Activated T-cell treated with anti-CD3 and anti-CD28 coated beads, Interleukin-2, amount 50 U/mL, for 48 hours (primary cell): ENCODE measurements at regions not wholly inside any gene's neighbourhood (a gene's known extent, or its start where the extent isn't known, plus 50 kb on each side); places are given as distances from the start of the nearest gene placed in this dataset.

Experiments used
- DNase-seq, 2 experiments: peaks; one replicate each; pipeline ENCODE4 v3.0.0-alpha.2; 2020

GRCh38 chr13:48761256-48761655, 107.5 kb downstream of the CYSLTR2 start:
- no peak for DNase-seq

DNA sequence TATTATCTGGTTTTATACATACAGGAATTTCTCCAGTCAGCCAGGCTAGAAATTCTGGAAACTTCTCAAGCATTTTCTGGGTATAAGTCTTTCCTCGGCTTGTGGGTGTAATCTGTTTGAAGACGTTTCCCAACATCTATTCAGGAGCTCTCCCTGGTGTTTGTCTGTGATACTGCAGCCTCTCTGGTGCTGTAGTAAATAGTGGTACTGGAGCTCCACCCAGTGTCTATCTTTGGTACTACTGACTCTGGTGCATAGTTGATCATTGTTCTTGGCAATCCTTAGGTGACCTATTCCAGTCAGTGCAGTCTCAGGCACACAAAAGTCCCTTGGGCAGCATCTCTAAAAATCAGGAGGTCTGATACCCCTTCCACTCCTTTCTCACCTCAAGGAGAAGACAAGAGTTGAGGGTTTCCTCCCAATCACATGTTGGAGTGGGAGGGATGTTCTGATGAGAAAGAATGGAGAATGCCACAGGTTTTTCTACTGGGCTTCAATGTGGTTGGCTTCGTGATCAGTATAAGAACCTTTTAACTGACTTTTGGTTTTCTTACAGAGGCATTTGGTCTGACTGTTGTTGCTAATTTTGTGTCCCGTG, 115.5 kb downstream of the CYSLTR2 start:
- peak; percentile 85 to 86 for DNase-seq

DNA sequence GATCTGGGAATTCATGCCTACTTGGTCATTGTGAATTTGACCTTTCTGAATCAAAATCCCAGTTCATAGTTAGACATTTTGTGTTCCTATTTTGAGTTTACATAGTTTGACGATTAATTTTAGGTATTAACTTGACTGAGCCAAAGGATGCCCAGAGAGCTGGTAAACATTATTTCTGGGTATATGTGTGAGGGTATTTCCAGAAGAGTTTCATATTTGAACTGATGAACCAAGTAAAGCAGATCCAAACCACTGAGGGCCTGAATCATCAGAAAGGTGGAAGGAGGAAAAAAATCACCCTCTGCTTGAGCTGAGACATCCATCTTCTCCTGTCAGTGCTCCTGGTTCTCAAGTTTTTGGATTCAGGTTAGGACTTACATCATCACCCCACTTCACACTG, 116.6 kb downstream of the CYSLTR2 start:
- DNase-seq = no peak

GRCh38 chr13:48772908-48773307, 119.2 kb downstream of the CYSLTR2 start:
- DNase-seq = no peak

DNA sequence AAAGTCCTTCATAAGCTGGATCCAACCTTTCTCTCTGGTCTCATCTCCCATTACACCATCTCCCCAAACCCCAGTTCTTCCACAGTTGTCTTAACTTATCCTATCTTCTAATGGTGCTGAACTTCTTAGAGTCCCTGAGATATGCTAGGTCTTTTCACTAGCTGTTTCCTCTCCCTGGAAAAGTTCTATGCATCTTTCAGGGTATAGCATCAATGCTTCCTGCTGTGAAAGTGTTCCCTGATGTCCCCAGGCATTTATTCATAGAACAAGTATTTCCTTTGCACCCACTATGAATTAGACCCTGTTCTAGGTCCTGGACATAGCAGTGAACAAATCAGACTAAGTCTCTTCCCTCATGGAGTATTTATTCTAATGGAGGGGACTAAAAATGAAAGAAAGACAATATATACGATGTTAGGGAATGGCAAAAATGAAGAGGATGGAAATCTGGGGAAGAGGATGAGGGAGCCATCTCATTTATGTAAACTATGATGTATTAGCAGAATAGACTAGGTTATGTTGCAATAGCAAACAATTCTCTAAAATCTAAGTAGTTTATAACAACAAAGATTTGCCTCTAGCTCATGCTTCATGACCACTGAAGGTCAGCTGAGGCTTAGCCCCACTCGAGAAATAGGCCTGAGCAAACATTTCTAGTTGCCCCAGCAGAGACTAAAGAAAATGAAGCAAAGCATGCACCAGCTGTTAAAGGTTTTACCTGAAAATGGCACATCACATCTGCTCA, 120.0 kb downstream of the CYSLTR2 start:
- DNase-seq = no peak

GRCh38 chr13:48775285-48775684, 121.6 kb downstream of the CYSLTR2 start:
- DNase-seq = no peak

DNA sequence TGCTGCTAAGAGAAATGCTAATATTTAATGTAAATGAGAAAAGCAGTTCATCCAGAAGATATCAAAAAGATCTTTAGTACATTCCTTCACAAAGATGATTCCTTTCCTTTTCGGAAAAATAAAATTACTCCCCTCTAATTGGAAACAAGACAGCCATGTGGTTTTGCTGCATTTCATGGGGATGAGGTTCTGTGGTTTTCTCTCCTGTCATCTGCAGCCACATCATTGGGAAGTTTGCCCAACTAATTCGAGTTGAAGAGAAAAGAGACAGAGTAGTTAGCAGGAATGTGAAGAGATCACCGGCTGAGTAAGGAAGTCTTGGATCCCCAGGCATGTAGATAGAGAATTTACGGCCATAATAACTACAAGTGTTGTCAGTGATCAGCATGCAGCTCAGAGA, 122.1 kb downstream of the CYSLTR2 start:
- no peak for DNase-seq

DNA sequence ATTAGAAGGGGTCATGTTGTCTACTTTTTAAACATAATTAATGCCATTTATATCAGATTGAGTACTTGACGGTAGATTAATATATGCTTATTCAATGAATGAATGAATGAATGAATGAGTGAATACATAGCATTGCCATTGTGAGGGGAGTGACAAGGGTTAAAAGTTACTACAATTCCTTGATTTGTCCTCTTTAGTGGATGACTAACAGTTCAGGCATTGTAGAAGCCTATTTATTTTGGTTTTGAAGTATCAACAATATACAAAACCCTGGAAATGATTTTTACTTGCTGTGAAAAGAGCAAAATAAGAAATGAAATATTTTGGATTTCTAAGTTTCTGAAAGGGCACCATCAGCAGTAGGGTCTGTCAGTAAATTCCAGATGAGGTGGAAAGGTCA, 122.7 kb downstream of the CYSLTR2 start:
- DNase-seq = no peak

DNA sequence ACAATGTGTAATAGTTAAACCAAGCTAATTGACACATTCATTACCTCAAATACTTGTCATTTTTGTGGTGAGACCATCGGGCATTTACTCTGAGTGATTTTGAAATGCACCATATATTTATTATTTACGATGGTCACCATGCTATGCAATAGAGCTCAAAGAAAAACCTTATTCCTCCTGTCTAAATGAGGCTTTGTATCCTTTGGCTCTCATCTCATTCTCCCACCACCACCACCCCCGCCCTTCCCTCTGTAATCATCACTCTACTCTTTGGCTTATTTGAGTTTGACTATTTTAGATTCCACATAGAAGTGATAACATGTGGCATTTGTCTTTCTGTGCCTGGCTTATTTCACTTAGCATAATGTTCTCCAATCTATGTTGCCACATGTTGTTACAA, 124.9 kb downstream of the CYSLTR2 start:
- no peak for DNase-seq

DNA sequence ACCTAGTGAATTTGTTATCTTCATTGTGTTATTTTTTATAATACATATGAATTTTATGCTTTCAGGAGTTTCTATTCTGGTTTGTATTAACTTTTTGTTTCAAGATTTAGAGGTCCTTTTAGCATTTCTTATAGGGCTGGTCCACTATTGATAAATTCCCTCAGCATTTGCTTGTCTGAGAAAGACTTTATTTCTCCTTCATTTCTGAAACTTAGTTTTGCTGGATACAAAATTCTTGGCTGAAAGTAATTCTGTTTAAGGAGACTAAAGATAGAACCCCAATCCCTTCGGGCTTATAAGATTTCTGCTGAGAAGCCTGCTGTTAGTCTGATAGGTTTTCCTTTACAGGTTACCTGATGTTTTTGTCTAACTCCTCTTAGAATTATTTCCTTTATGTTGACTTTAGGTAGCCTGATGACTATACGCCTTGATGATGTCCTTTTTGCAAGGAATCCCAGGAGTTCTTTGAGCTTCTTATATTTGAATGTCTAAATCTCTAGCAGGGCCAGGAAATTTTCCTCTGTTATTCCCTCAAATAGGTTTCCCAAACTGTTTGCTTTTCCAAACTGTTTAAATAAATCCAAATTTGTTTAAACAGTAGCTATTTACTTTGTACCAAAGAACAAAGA, 127.1 kb downstream of the CYSLTR2 start:
- no peak for DNase-seq

DNA sequence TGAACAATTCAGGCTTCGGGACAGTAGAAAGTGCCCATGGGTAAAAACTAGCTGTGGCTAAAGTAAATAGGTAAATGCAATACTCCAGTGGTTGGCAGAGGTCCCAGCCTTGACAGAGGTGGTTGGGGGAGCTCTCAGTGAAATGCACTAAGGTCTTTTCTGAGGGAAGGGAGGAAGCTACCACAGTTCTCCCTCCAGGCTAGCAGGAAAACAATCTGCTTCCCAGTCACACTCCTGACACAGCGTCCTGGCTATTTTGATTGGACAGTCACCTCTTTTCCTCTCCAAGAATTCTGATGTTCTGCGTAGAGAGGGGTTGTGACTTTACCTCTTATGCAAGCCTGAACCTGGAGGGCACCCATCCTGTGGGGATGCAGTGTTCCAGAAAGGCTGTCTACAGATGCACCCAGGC, 128.7 kb downstream of the CYSLTR2 start:
- DNase-seq = no peak

DNA sequence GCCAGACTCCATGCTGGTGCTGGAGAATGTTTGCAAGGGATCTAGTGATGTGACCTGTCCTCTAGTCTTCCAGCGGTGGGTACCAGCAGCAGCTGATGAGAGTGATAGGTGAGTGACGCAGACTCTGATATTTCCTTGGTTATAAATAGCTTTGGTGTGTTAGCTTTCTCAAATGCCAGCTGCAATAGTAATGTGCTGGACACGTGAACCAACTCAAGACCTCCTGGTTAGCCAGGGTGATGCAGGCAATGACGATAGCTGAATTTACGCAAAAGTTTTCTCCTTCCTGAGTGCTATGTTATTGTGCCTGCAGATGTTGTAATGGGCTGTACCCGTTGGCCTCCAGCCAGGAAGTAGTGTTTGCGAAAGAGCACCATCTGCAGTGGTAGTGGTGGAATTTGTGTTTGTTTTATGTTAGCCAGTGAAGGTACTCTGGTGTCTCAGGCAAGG, 129.5 kb downstream of the CYSLTR2 start:
- DNase-seq = no peak

DNA sequence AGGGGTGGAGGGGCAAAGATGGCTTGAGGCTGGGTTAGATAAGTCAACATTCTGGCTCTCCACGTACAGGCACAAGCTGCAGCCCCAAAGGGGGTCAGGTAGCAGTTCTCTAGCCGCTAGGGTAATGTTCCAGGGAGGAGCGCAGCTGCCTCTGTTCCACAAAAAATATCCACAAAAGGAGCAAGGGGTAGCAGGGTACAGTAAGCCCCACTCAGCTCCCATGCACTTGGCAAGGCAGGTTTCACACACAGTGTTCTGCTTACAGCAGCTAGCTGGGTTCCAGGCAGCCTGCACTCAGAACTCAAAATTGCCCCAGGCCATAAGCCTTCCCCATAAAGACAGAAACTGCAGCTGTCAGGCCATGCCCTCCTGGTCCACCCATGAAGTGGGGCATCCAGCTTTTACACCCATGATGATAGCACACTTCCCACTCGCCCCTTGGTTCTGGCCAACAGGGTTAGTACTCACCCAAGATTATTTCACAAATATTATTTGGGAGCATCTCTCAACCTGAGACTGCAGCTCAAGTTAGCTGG, 130.0 kb downstream of the CYSLTR2 start:
- no peak for DNase-seq

DNA sequence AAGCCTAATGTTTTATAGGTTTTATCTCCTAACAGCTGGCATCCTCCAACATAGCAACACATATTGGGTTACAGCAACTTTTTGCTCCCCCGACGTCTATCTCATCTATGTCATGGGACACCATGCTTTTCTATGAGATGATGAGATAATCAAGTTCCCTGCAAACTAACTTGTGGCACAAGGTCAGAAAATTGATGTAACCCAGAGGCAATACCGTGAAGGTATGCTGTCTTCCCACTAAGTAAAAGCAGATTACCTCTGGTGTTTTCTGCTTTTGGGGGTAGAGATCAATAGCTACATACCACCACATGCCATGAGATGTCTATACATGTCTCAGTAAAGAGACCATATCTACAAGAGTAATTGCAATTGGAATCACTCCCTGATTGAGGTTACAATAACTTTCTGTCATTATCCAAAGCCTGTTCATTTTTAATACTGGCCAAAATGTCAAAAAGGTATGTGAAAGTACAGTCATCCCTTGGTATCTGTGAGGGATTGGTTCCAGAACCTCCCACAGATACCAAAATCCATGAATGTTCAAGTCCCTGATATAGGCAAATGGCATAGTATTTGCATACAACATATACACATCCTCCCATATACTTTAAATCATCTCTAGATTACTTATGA, 131.3 kb downstream of the CYSLTR2 start:
- DNase-seq = no peak

- no peak for DNase-seq
These were observed 136.5 kb downstream of the CYSLTR2 start for GRCh38 chr13:48790199-48790598.

- no peak for DNase-seq
These were observed 137.2 kb downstream of the CYSLTR2 start for GRCh38 chr13:48790966-48791365.

DNA sequence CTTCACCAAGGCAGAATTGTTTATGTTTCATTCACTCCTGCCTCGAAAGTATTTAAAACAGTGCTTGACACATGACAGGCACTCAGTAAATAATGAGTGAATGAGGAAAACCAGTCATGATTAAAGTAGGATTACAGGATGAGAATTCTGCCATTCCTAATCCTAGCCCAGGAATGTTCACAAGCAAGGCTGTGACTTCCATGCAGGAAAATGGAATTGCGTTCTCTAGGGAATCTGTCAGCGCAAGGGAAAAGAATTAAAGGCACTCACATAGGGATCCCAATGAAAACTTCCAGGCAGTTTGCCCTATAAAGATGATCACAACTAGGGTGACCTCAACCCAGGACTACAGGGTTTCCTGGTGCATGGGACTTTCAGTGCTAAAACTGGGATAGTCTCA, 143.4 kb downstream of the CYSLTR2 start:
- DNase-seq = no peak

DNA sequence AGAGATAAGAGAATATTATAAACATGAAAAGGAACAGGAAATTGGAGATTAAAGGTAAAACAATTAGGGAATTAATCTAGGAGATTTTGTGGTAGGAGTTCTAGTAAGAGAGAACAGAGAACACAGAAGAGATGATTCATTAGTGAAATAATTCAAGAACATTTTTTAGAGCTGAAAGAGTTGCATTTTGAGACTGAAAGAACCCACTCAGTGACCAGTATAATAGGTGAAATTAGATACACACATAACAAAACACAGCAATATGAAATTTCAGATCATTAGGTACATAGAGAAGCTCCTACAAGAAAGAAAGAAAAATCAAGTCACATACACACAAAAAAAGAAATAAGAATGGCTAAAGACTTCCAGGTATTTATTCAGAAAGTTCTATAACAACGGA, 144.0 kb downstream of the CYSLTR2 start:
- DNase-seq = no peak

GRCh38 chr13:48798180-48798579, 144.5 kb downstream of the CYSLTR2 start:
- DNase-seq = no peak

DNA sequence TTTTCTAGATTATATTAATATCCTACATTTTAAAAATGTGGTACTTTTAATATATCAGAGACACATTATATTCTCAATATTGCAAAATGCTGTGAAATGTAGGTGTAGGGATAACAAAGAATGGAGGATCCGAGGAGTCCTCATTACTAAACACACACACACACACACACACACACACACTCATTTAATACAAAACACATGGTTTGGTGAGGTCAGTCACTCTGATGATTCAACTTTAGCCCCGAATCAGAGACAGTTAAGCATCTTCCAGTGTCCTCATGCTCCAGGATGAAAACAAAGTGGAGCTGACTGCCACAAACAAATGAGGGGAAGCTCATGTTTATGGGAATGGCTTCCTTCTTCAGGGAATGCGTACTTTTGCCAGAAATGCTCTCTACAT, 147.5 kb downstream of the CYSLTR2 start:
- no peak for DNase-seq

DNA sequence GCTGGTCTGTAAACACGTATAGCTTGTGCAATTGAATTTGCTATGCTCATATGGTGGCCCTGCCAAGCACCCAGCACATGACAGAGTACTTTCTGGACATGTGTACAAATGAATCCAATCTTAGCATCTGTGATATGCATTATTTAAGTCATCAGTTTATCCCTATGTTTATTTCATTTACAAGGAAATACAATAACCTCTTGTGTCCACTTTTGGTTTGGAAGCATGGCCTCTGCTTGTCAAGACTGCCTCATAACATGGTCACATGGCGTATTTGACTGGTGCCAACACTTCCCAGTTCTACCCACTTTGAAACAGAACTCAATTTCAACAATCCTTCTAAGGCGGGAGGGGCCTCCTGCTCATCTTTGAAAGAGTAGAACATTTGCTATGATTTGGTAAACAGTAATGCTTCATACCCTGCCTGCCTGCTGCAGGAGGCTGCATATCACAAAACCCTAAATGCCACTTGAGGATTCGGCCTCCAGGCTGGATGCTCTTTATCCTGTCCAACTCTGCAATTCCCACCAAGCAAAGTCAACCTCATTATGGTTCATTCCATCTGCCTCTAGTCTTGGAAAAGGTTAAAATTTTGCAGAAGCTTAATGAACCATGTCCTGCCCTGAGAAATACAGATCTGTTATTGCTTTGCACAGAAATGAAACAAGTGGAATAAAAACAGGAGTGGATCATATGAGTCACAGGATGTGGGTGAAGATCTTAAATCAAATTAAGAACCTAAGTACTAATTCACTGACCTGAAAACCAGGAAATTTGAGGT, 151.3 kb downstream of the CYSLTR2 start:
- peak in 1 of 2 experiments; percentile 34 for DNase-seq

- DNase-seq = no peak
These were observed 152.8 kb downstream of the CYSLTR2 start for GRCh38 chr13:48806522-48806921.

DNA sequence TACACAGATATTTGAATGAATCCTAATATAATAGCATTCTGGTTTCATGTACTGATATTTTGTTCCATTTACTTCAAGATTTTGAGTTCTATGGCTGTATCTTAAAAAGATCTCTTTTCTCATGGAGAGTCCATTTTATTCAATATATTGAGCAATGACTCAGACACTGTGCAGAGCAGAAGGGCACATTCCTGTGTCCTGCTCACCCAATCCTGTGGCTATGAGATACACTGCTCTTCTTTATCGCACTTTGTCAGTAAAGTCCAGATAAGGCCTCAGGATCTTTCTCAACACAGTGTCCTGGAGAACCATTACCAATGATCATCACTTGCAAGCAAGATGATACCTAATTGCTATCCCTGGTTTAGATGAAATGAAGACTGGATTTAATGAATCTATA, 155.0 kb downstream of the CYSLTR2 start:
- no peak for DNase-seq
